ENCODE measurements at regions not wholly inside any gene's neighbourhood (a gene's known extent, or its start where the extent isn't known, plus 50 kb on each side); places are given as distances from the start of the nearest gene placed in this dataset.

GRCh38 chr13:74870865-74871264 lies 611.1 kb downstream of the TBC1D4 start:
- TF ChIP-seq, protein P1, sequence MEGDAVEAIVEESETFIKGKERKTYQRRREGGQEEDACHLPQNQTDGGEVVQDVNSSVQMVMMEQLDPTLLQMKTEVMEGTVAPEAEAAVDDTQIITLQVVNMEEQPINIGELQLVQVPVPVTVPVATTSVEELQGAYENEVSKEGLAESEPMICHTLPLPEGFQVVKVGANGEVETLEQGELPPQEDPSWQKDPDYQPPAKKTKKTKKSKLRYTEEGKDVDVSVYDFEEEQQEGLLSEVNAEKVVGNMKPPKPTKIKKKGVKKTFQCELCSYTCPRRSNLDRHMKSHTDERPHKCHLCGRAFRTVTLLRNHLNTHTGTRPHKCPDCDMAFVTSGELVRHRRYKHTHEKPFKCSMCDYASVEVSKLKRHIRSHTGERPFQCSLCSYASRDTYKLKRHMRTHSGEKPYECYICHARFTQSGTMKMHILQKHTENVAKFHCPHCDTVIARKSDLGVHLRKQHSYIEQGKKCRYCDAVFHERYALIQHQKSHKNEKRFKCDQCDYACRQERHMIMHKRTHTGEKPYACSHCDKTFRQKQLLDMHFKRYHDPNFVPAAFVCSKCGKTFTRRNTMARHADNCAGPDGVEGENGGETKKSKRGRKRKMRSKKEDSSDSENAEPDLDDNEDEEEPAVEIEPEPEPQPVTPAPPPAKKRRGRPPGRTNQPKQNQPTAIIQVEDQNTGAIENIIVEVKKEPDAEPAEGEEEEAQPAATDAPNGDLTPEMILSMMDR (IDR thresholded peaks at IDR 0.05), result no peak
- TF ChIP-seq POLR2AphosphoS5 (IDR thresholded peaks at IDR 0.05), result no peak
- no peak for TF ChIP-seq POLR2A (IDR thresholded peaks at IDR 0.05)
- TF ChIP-seq EP300 (IDR thresholded peaks at IDR 0.05; ENCODE audit: low read depth), result no peak
